Neural progenitor cell (in vitro differentiated cells): ENCODE measurements at regions not wholly inside any gene's neighbourhood (a gene's known extent, or its start where the extent isn't known, plus 50 kb on each side); places are given as distances from the start of the nearest gene placed in this dataset.
A peak's percentile ranks its signal among the peaks of the same experiment; 100 is the strongest.

ENCODE experiments used
- DNase-seq: peaks from one replicate; pipeline ENCODE4 v3.0.0-alpha.2; 2016; ENCODE audit warnings: low spot score
- H2AFZ ChIP-seq: fragments of 200-600 bp; sonication (generic); replicated peaks from 2 replicates; pipeline ENCODE4 v1.6.1; 2016; ENCODE audit warnings: antibody characterized with exemption
- H3F3A ChIP-seq: fragments of 200-600 bp; sonication (generic); 2 replicates; pipeline ENCODE4 v1.6.1; 2016; ENCODE audit warnings: antibody characterized with exemption, low read depth
- H3K27ac ChIP-seq: fragments of 200-600 bp; sonication (generic); 2 replicates; pipeline ENCODE4 v1.5.1; 2016; ENCODE audit warnings: mild to moderate bottlenecking
- H3K27me3 ChIP-seq: fragments of 200-600 bp; sonication (generic); 2 replicates; pipeline ENCODE4 v1.6.1; 2016; ENCODE audit warnings: mild to moderate bottlenecking, moderate library complexity
- H3K36me3 ChIP-seq: fragments of 200-600 bp; sonication (generic); 2 replicates; pipeline ENCODE4 v1.5.1; 2016
- H3K4me1 ChIP-seq: fragments of 200-600 bp; sonication (generic); 2 replicates; pipeline ENCODE4 v1.6.1; 2016; ENCODE audit warnings: mixed run types
- H3K4me2 ChIP-seq: fragments of 200-600 bp; sonication (generic); 2 replicates; pipeline ENCODE4 v1.6.1; 2016
- H3K4me3 ChIP-seq: fragments of 200-600 bp; sonication (generic); 2 replicates; pipeline ENCODE4 v1.5.1; 2016
- H3K79me2 ChIP-seq: fragments of 200-600 bp; sonication (generic); 2 replicates; pipeline ENCODE4 v1.6.1; 2016; ENCODE audit warnings: low read depth
- H3K9ac ChIP-seq: fragments of 200-600 bp; sonication (generic); 2 replicates; pipeline ENCODE4 v1.6.1; 2016
- H3K9me3 ChIP-seq: fragments of 200-600 bp; sonication (generic); 2 replicates; pipeline ENCODE4 v1.5.1; 2016; ENCODE audit warnings: low read depth
- H4K20me1 ChIP-seq: fragments of 200-600 bp; sonication (generic); 2 replicates; pipeline ENCODE4 v1.6.1; 2016; ENCODE audit warnings: low read depth
- H3K27ac Mint-ChIP-seq: 3 replicates; pipeline ENCODE4 v1.8.0; 2021; ENCODE audit warnings: mixed read lengths
- H3K27me3 Mint-ChIP-seq: 2 replicates; pipeline ENCODE4 v1.8.0; 2022; ENCODE audit warnings: low read depth, mild to moderate bottlenecking, inconsistent platforms, moderate library complexity, mixed read lengths; ENCODE audit not compliant: insufficient read depth
- H3K36me3 Mint-ChIP-seq: 3 replicates; pipeline ENCODE4 v1.8.0; 2021; ENCODE audit warnings: mixed read lengths
- H3K4me1 Mint-ChIP-seq: 3 replicates; pipeline ENCODE4 v1.8.0; 2021; ENCODE audit warnings: mixed read lengths
- H3K4me3 Mint-ChIP-seq: 3 replicates; pipeline ENCODE4 v1.8.0; 2021; ENCODE audit warnings: mild to moderate bottlenecking, moderate library complexity, mixed read lengths
- H3K9me3 Mint-ChIP-seq: 3 replicates; pipeline ENCODE4 v1.8.0; 2020; ENCODE audit warnings: mixed read lengths
- CTCF ChIP-seq: fragments of 200-600 bp; sonication (generic); IDR thresholded peaks from 2 replicates; pipeline ENCODE4 v1.5.1; 2017; ENCODE audit warnings: antibody characterized with exemption, mild to moderate bottlenecking
- EZH2 ChIP-seq: fragments of 200-600 bp; sonication (generic); IDR thresholded peaks from 2 replicates; pipeline ENCODE4 v1.6.1; 2017; ENCODE audit warnings: antibody characterized with exemption, mild to moderate bottlenecking, moderate library complexity
- EZH2phosphoT487 ChIP-seq: fragments of 200-600 bp; sonication (generic); IDR thresholded peaks from 2 replicates; pipeline ENCODE4 v1.6.1; 2017; ENCODE audit warnings: antibody characterized with exemption

DNA sequence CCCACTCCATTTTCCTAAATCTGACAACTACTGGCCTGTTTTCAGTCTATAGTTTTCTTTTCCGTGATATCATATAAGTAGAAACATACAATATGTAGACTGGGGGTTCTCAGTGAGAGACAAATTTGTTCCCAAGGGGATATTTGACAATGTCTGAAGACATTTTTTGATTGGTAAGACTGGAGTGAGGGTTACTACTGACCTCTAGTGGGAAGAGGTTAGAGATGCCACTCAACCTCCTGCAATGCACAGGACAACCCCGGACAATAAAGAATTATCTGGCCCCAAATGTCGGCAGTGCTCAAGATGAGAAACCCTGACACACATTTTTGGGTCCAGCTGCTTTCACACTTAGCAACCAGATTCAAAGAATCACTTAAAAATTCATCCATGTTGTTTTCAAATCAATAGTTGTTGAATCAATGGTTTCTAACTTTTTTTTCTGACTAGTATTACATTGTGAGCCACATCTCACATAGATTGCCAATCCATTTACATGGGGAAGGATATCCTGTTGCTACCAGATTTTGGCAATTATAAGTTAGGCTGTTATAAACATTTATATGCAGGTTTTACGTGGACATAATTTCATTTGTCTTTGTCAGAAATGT lies 307.1 kb downstream of the RPL10L start:
- no peaks in the 10 kb centered on the region for H3K9me3 ChIP-seq
- no peaks in the 10 kb centered on the region for H3F3A ChIP-seq
- no peak overlapping the region for H3K27ac Mint-ChIP-seq
- H3K36me3 Mint-ChIP-seq, result no peaks in the 10 kb centered on the region
- H3K4me3 ChIP-seq, result no peak overlapping the region
- peak overlapping the region; percentile 16 for H2AFZ ChIP-seq
- H3K79me2 ChIP-seq, result no peaks in the 10 kb centered on the region
- H3K9me3 Mint-ChIP-seq, result peaks cover 2% of the 10 kb centered on the region
- H3K9ac ChIP-seq, result no peak overlapping the region
- peaks cover 3% of the 10 kb centered on the region for H3K4me1 Mint-ChIP-seq
- no peaks in the 10 kb centered on the region for H4K20me1 ChIP-seq
- no peak overlapping the region for H3K4me2 ChIP-seq
- no peak overlapping the region for H3K27ac ChIP-seq
- no peaks in the 10 kb centered on the region for H3K27me3 Mint-ChIP-seq
- no peaks in the 10 kb centered on the region for H3K36me3 ChIP-seq
- TF ChIP-seq CTCF (peak; percentile 83), EZH2 (no peak)
- DNase-seq, result peak; percentile 66
- no peak overlapping the region for H3K4me3 Mint-ChIP-seq
- H3K27me3 ChIP-seq, result no peaks in the 10 kb centered on the region
- no peaks in the 10 kb centered on the region for H3K4me1 ChIP-seq

DNA sequence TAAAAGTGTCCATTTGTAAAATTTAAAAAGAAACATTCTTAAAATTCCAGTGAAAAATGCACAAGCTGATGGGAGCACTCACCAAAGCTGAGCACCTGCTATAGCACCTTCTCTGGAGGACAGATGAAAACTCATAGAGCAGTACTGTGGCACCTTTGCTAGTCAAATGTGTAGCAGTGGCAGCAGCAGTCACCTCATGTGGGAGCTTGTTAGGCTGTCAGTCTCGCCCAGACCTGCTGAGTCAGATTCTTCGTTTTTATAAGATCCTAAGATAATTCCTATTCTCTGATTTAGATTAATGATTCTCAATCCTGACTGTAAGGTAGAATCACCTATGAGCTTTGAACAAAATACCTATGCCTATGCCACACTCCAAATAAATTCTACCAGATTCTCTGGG lies 325.8 kb downstream of the RPL10L start:
- Mint-ChIP-seq H3K9me3 (no peaks in the 10 kb centered on the region), H3K4me1 (peaks cover 3% of the 10 kb centered on the region), H3K27ac (no peak overlapping the region), H3K4me3 (no peak overlapping the region), H3K36me3 (no peaks in the 10 kb centered on the region), H3K27me3 (no peaks in the 10 kb centered on the region)
- H3K27ac ChIP-seq, result no peak overlapping the region
- peaks cover 19% of the 10 kb centered on the region for H3K4me1 ChIP-seq
- no peaks in the 10 kb centered on the region for H3K27me3 ChIP-seq
- DNase-seq, result no peak
- H2AFZ ChIP-seq, result no peak overlapping the region
- H3K36me3 ChIP-seq, result no peaks in the 10 kb centered on the region
- no peak overlapping the region for H3K4me3 ChIP-seq
- no peaks in the 10 kb centered on the region for H3K9me3 ChIP-seq
- H3F3A ChIP-seq, result no peaks in the 10 kb centered on the region
- no peak for TF ChIP-seq CTCF
- no peak for TF ChIP-seq EZH2phosphoT487
- no peak for TF ChIP-seq EZH2
- no peaks in the 10 kb centered on the region for H3K79me2 ChIP-seq
- H3K4me2 ChIP-seq, result no peak overlapping the region
- H3K9ac ChIP-seq, result no peak overlapping the region
- no peaks in the 10 kb centered on the region for H4K20me1 ChIP-seq

DNA sequence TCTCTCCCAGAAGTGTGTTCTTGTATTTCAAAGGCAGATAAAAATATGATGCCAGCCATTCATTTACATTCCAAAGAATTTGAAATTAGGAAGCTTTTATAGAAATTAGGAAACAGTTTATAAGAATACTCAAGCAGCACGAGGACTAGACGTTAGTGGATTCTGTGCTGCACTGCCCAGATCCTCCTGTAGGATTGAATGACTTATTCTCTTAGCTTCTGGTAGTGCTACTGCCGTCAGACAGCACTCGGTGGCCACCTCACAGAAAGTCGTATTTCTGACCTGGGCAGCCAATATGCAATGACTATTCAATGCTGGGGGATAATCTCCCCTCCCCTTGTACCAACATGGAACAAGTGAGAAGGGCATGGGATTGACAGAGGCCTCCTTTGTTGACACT lies 326.4 kb downstream of the RPL10L start:
- no peak overlapping the region for H3K4me3 ChIP-seq
- H3K27me3 Mint-ChIP-seq, result no peaks in the 10 kb centered on the region
- no peak for DNase-seq

More for the DNA sequence above, 326.4 kb downstream of the RPL10L start:
- Histone ChIP-seq H3K36me3 (no peaks in the 10 kb centered on the region), H3K27ac (no peak overlapping the region), H3K9ac (no peak overlapping the region), H3K9me3 (no peaks in the 10 kb centered on the region), H3F3A (no peaks in the 10 kb centered on the region), H4K20me1 (no peaks in the 10 kb centered on the region), H3K4me1 (peaks cover 19% of the 10 kb centered on the region), H3K27me3 (no peaks in the 10 kb centered on the region), H3K79me2 (no peaks in the 10 kb centered on the region), H2AFZ (peak overlapping the region; percentile 45), H3K4me2 (no peak overlapping the region)
- TF ChIP-seq EZH2 (no peak), CTCF (no peak), EZH2phosphoT487 (no peak)
- H3K9me3 Mint-ChIP-seq, result no peaks in the 10 kb centered on the region
- no peak overlapping the region for H3K4me3 Mint-ChIP-seq
- peaks cover 3% of the 10 kb centered on the region for H3K4me1 Mint-ChIP-seq
- H3K27ac Mint-ChIP-seq, result no peak overlapping the region
- H3K36me3 Mint-ChIP-seq, result no peaks in the 10 kb centered on the region
